Prostate gland (tissue), 2 donors: ENCODE measurements at regions not wholly inside any gene's neighbourhood (a gene's known extent, or its start where the extent isn't known, plus 50 kb on each side); places are given as distances from the start of the nearest gene placed in this dataset.

Experiments
- DNase-seq: peaks from one replicate; pipeline ENCODE4 v3.0.0-alpha.2; 2019; ENCODE audit warnings: low spot score
- H3K27ac ChIP-seq, 2 donors: fragments of 200-600 bp; sonication (generic); 2 replicates each; pipeline ENCODE4 v1.5.1; 2017 to 2019
- H3K27me3 ChIP-seq: fragments of 200-600 bp; sonication (generic); replicated peaks from 2 replicates; pipeline ENCODE4 v1.5.1; 2019; ENCODE audit not compliant: insufficient read depth
- H3K36me3 ChIP-seq, 2 donors: fragments of 200-600 bp; sonication (generic); 1 replicate in 1 of 2; 2 replicates in 1 of 2; pipeline versions ENCODE4 v1.5.1 to v1.8.1; 2017 to 2019
- H3K4me1 ChIP-seq: fragments of 200-600 bp; sonication (generic); replicated peaks from 2 replicates; pipeline ENCODE4 v1.5.1; 2019
- H3K4me3 ChIP-seq, 2 donors: fragments of 200-600 bp; sonication (generic); 2 replicates each; pipeline ENCODE4 v1.5.1; 2017 to 2019
- H3K9me3 ChIP-seq: fragments of 200-600 bp; sonication (generic); 2 replicates; pipeline ENCODE4 v1.5.1; 2017
- CTCF ChIP-seq, 4 experiments: fragments of 200-600 bp in 2 of 4; fragments of 450-650 bp in 2 of 4; sonication (generic) in 2 of 4; IDR thresholded peaks; 1 replicate in 3 of 4; 2 replicates in 1 of 4; pipeline ENCODE4 v1.5.1; 2016 to 2019; ENCODE audit warnings: antibody characterized with exemption in 4 of 4, mild to moderate bottlenecking in 2 of 4, moderate library complexity in 2 of 4
- POLR2A ChIP-seq: fragments of 450-650 bp; IDR thresholded peaks from one replicate; pipeline ENCODE4 v1.6.1; 2016; ENCODE audit warnings: antibody characterized with exemption, mild to moderate bottlenecking
- POLR2AphosphoS5 ChIP-seq: sonication (generic); formaldehyde crosslinking; IDR thresholded peaks from one replicate; pipeline ENCODE4 v1.6.1; 2017; ENCODE audit warnings: antibody characterized with exemption
- WGBS: methylation state at CpG from one replicate; pipeline ENCODE4 v1.1.5; 2018; 5-methylcytosine and 5-hydroxymethylcytosine counted together
- intact Hi-C: fragments of 100-400 bp; cut with DNase I; formaldehyde crosslinking; loops from one replicate; pipeline ENCODE4 v1.14.2; 2022

GRCh38 chr11:97638641-97639224 lies 1248.9 kb downstream of the JRKL start:
- Histone ChIP-seq H3K36me3 (no peaks in the 10 kb centered on the region), H3K9me3 (no peaks in the 10 kb centered on the region), H3K27me3 (no peaks in the 10 kb centered on the region), H3K4me1 (no peaks in the 10 kb centered on the region), H3K27ac (no peak overlapping the region), H3K4me3 (no peak overlapping the region)
- DNase-seq: no peak
- TF ChIP-seq POLR2AphosphoS5 (no peak), POLR2A (no peak), CTCF (IDR thresholded peaks at IDR 0.05) (no peak)
- WGBS: 46% methylated on average over 1 of the region's 1 CpG
- intact Hi-C loops: no loop called here

- intact Hi-C loops: no loop called here
- TF ChIP-seq CTCF (IDR thresholded peaks at IDR 0.05) (no peak), POLR2AphosphoS5 (no peak), POLR2A (no peak)
- H3K4me3 ChIP-seq: no peak overlapping the region
- H3K36me3 ChIP-seq: no peaks in the 10 kb centered on the region
- H3K4me1 ChIP-seq: no peaks in the 10 kb centered on the region
- H3K27ac ChIP-seq: no peak overlapping the region
- no peaks in the 10 kb centered on the region for H3K9me3 ChIP-seq
- no peak for DNase-seq
- H3K27me3 ChIP-seq: no peaks in the 10 kb centered on the region
Measured at GRCh38 chr11:97641988-97642387, 1252.2 kb downstream of the JRKL start.

- H3K4me3 ChIP-seq: no peak overlapping the region
- intact Hi-C loops: no loop called here
- H3K9me3 ChIP-seq: no peaks in the 10 kb centered on the region
- DNase-seq: no peak
- H3K27me3 ChIP-seq: no peaks in the 10 kb centered on the region
- H3K27ac ChIP-seq: no peak overlapping the region
- H3K36me3 ChIP-seq: no peaks in the 10 kb centered on the region
- 82% methylated on average over 3 of the region's 3 CpGs for WGBS
- H3K4me1 ChIP-seq: no peaks in the 10 kb centered on the region
- TF ChIP-seq POLR2AphosphoS5 (no peak), POLR2A (no peak), CTCF (IDR thresholded peaks at IDR 0.05) (no peak)
Measured at GRCh38 chr11:97645736-97646135, 1255.9 kb downstream of the JRKL start.

- Histone ChIP-seq H3K4me3 (no peak overlapping the region), H3K27ac (no peak overlapping the region), H3K36me3 (no peaks in the 10 kb centered on the region), H3K4me1 (no peaks in the 10 kb centered on the region), H3K9me3 (no peaks in the 10 kb centered on the region), H3K27me3 (no peaks in the 10 kb centered on the region)
- TF ChIP-seq CTCF (IDR thresholded peaks at IDR 0.05): no peak
- no peak for DNase-seq
- intact Hi-C loops: no loop called here
- WGBS: 27% methylated on average over 2 of the region's 2 CpGs
Measured at GRCh38 chr11:97656356-97656755, 1266.5 kb downstream of the JRKL start.

GRCh38 chr11:97657852-97658251 lies 1268.0 kb downstream of the JRKL start:
- no peak overlapping the region for H3K4me3 ChIP-seq
- H3K27ac ChIP-seq: no peak overlapping the region
- DNase-seq: no peak
- H3K36me3 ChIP-seq: no peaks in the 10 kb centered on the region
- no peaks in the 10 kb centered on the region for H3K27me3 ChIP-seq
- H3K9me3 ChIP-seq: no peaks in the 10 kb centered on the region
- intact Hi-C loops: no loop called here
- WGBS: 90% methylated on average over 7 of the region's 7 CpGs
- no peak for TF ChIP-seq POLR2AphosphoS5
- TF ChIP-seq CTCF (IDR thresholded peaks at IDR 0.05): no peak
- TF ChIP-seq POLR2A: no peak
- H3K4me1 ChIP-seq: no peaks in the 10 kb centered on the region
